Upper lobe of right lung (tissue), 1 donor: ENCODE measurements at regions not wholly inside any gene's neighbourhood (a gene's known extent, or its start where the extent isn't known, plus 50 kb on each side); places are given as distances from the start of the nearest gene placed in this dataset.
A peak's percentile ranks its signal among the peaks of the same experiment; 100 is the strongest.

Experiments used
- ATAC-seq: fragments of 200-7000 bp; cut with Tn5 transposase; one replicate; pipeline ENCODE4 v1.9.1; 2020; ENCODE audit warnings: mild to moderate bottlenecking, moderate library complexity
- DNase-seq: peaks from one replicate; pipeline ENCODE4 v3.0.0-alpha.2; 2020
- H3K27ac ChIP-seq: fragments of 200-600 bp; one replicate; pipeline ENCODE4 v1.8.0; 2022
- H3K27me3 ChIP-seq: fragments of 200-600 bp; one replicate; pipeline ENCODE4 v1.8.0; 2022; ENCODE audit warnings: mild to moderate bottlenecking
- H3K36me3 ChIP-seq: fragments of 200-600 bp; one replicate; pipeline ENCODE4 v1.8.0; 2022
- H3K4me1 ChIP-seq: fragments of 200-600 bp; one replicate; pipeline ENCODE4 v1.8.0; 2022
- H3K4me3 ChIP-seq: fragments of 200-600 bp; one replicate; pipeline ENCODE4 v1.8.0; 2022; ENCODE audit warnings: mild to moderate bottlenecking
- H3K9me3 ChIP-seq: fragments of 200-600 bp; one replicate; pipeline ENCODE4 v1.8.0; 2022
- CTCF ChIP-seq: fragments of 200-600 bp; IDR thresholded peaks from one replicate; pipeline ENCODE4 v1.8.0; 2022; ENCODE audit warnings: antibody characterized with exemption
- intact Hi-C: fragments of 100-400 bp; cut with DNase I; formaldehyde crosslinking; loops from one replicate; pipeline ENCODE4 v1.11.0; 2022
- donor health status: DM: no; HTN: yes; CAD: no; lungs with severe emphysema.

GRCh38 chr9:38198140-38198539 lies 129.1 kb upstream of the SHB start:
- no peak overlapping the region for H3K4me3 ChIP-seq

GRCh38 chr9:38196714-38197113 lies 127.7 kb upstream of the SHB start:
- Histone ChIP-seq H3K36me3 (no peaks in the 10 kb centered on the region), H3K4me3 (no peak overlapping the region), H3K4me1 (no peaks in the 10 kb centered on the region), H3K27me3 (no peaks in the 10 kb centered on the region), H3K9me3 (no peaks in the 10 kb centered on the region), H3K27ac (no peak overlapping the region)
- no peak for TF ChIP-seq CTCF
- intact Hi-C loops, result no loop called here
- DNase-seq (no peak), ATAC-seq (no peak)

More at GRCh38 chr9:38198140-38198539, 129.1 kb upstream of the SHB start:
- Histone ChIP-seq H3K9me3 (no peaks in the 10 kb centered on the region), H3K27me3 (no peaks in the 10 kb centered on the region), H3K36me3 (no peaks in the 10 kb centered on the region), H3K27ac (no peak overlapping the region), H3K4me1 (no peaks in the 10 kb centered on the region)
- no peak for TF ChIP-seq CTCF
- intact Hi-C loops, result no loop called here
- no peak for DNase-seq
- ATAC-seq, result no peak

GRCh38 chr9:38195737-38196161 lies 126.7 kb upstream of the SHB start:
- Histone ChIP-seq H3K27me3 (no peaks in the 10 kb centered on the region), H3K9me3 (no peaks in the 10 kb centered on the region), H3K4me3 (no peak overlapping the region), H3K36me3 (no peaks in the 10 kb centered on the region), H3K27ac (no peak overlapping the region), H3K4me1 (no peaks in the 10 kb centered on the region)
- DNase-seq (no peak), ATAC-seq (peak; percentile 42)
- no peak for TF ChIP-seq CTCF
- intact Hi-C loops, result no loop called here

- Histone ChIP-seq H3K4me1 (no peaks in the 10 kb centered on the region), H3K27ac (no peak overlapping the region), H3K27me3 (no peaks in the 10 kb centered on the region), H3K36me3 (no peaks in the 10 kb centered on the region), H3K9me3 (no peaks in the 10 kb centered on the region), H3K4me3 (no peak overlapping the region)
- TF ChIP-seq CTCF, result no peak
- peak; percentile 55 for ATAC-seq
- no peak for DNase-seq
- intact Hi-C loops, result no loop called here
These were observed 125.8 kb upstream of the SHB start for GRCh38 chr9:38194870-38195269.

- TF ChIP-seq CTCF, result no peak
- intact Hi-C loops, result no loop called here
- DNase-seq (no peak), ATAC-seq (no peak)
- Histone ChIP-seq H3K27ac (no peak overlapping the region), H3K4me1 (no peaks in the 10 kb centered on the region), H3K9me3 (no peaks in the 10 kb centered on the region), H3K27me3 (no peaks in the 10 kb centered on the region), H3K4me3 (no peak overlapping the region), H3K36me3 (no peaks in the 10 kb centered on the region)
These were observed 123.8 kb upstream of the SHB start for GRCh38 chr9:38192731-38193265.
